GM12878 (cell line): ENCODE measurements at regions not wholly inside any gene's neighbourhood (a gene's known extent, or its start where the extent isn't known, plus 50 kb on each side); places are given as distances from the start of the nearest gene placed in this dataset.

ENCODE experiments used
- ATAC-seq: fragments of 200-7000 bp; cut with Tn5 transposase; 3 replicates; pipeline ENCODE4 v1.9.1; 2020; ENCODE audit warnings: mild to moderate bottlenecking, moderate library complexity
- BruUV-seq: library from RNA; stranded (reverse); fragments of 400-500 nt; replicated peaks from 2 replicates; lab custom pipeline; 2021; lab: Mats Ljungman, UMichigan
- CTCF ChIA-PET: fragments of 300-600 bp; sonication (Branson Sonifier 250); formaldehyde crosslinking; extraction: SDS; loops from one replicate; lab custom pipeline; 2021; ENCODE audit warnings: inconsistent platforms; lab: Yijun Ruan, JAX
- POLR2A ChIA-PET: fragments of 350-600 bp; formaldehyde crosslinking; extraction: SDS; loops from one replicate; lab custom pipeline; 2021; ENCODE audit warnings: inconsistent platforms; lab: Charles Lee
- RAD21 ChIA-PET: fragments of 300-600 bp; sonication (Branson Sonifier 250); formaldehyde crosslinking; loops from one replicate; lab custom pipeline; 2023; ENCODE audit warnings: antibody characterized with exemption; ENCODE audit not compliant: unreplicated experiment; lab: Charles Lee
- SMC1A ChIA-PET: fragments of 300-600 bp; sonication (Branson Sonifier 250); formaldehyde crosslinking; loops from one replicate; lab custom pipeline; 2023; ENCODE audit not compliant: unreplicated experiment, uncharacterized antibody; lab: Charles Lee
- DNase-seq: peaks from one replicate; pipeline ENCODE4 v3.0.0-alpha.2; 2011; ENCODE audit warnings: low read depth, low spot score
- FAIRE-seq: peaks from 3 replicates; lab custom pipeline; 2011; peaks lifted over from hg19 to GRCh38; lab: Jason Lieb, UNC
- H2AFZ ChIP-seq: 2 replicates; pipeline ENCODE4 v1.6.0; 2011; ENCODE audit warnings: low read depth, low read length, control low read depth; ENCODE audit not compliant: control insufficient read depth
- H3K27ac ChIP-seq: 2 replicates; pipeline ENCODE4 v1.5.1; 2011; ENCODE audit warnings: control low read depth; ENCODE audit not compliant: control insufficient read depth, insufficient read depth
- H3K27me3 ChIP-seq, 2 experiments: replicated peaks in 1 of 2; 2 replicates each; pipeline versions ENCODE4 v1.6.0 to v1.6.1; 2011; ENCODE audit warnings: low read length in 1 of 2; ENCODE audit not compliant: control insufficient read depth in 2 of 2, insufficient read depth in 2 of 2
- H3K36me3 ChIP-seq, 2 experiments: 2 replicates each; pipeline ENCODE4 v1.5.1; 2011; ENCODE audit warnings: low read length in 1 of 2; ENCODE audit not compliant: control insufficient read depth in 2 of 2, insufficient read depth in 2 of 2
- H3K4me1 ChIP-seq: 2 replicates; pipeline ENCODE4 v1.6.1; 2011; ENCODE audit warnings: mild to moderate bottlenecking, low read length, moderate library complexity, mixed read lengths; ENCODE audit not compliant: control insufficient read depth, insufficient read depth
- H3K4me2 ChIP-seq: 2 replicates; pipeline ENCODE4 v1.6.0; 2011; ENCODE audit warnings: control low read depth; ENCODE audit not compliant: control insufficient read depth, insufficient read depth
- H3K4me3 ChIP-seq: fragments of 200-600 bp; sonication (generic); 2 replicates; pipeline ENCODE4 v1.5.1; 2016
- H3K79me2 ChIP-seq: 2 replicates; pipeline ENCODE4 v1.6.0; 2011; ENCODE audit warnings: low read length; ENCODE audit not compliant: control insufficient read depth, insufficient read depth
- H3K9ac ChIP-seq: 2 replicates; pipeline ENCODE4 v1.8.0; 2011; ENCODE audit warnings: low read length, control low read depth, mixed read lengths; ENCODE audit not compliant: control insufficient read depth, insufficient read depth
- H3K9me3 ChIP-seq: replicated peaks from 3 replicates; pipeline ENCODE4 v1.5.1; 2011; ENCODE audit warnings: mild to moderate bottlenecking, low read length; ENCODE audit not compliant: control insufficient read depth, insufficient read depth
- H4K20me1 ChIP-seq: 2 replicates; pipeline ENCODE4 v1.6.0; 2011; ENCODE audit not compliant: control insufficient read depth, insufficient read depth
- ASH2L ChIP-seq: fragments of 300-600, 200-600 bp; sonication (generic); IDR thresholded peaks from 2 replicates; pipeline ENCODE4 v1.6.1; 2017; ENCODE audit warnings: low read depth, mild to moderate bottlenecking, borderline replicate concordance
- CHD2 ChIP-seq: IDR thresholded peaks from 2 replicates; pipeline ENCODE4 v1.6.1; 2011; ENCODE audit warnings: low read depth, low read length, improper control_type of control experiment, borderline replicate concordance
- E2F4 ChIP-seq: IDR thresholded peaks from 2 replicates; pipeline ENCODE4 v1.6.1; 2012; ENCODE audit warnings: low read depth, low read length, improper control_type of control experiment
- NKRF ChIP-seq: fragments of 450-650 bp; conservative IDR thresholded peaks from 2 replicates; pipeline ENCODE4 v1.6.1; 2017; ENCODE audit warnings: mild to moderate bottlenecking, moderate library complexity
- RFX5 ChIP-seq: IDR thresholded peaks from 2 replicates; pipeline ENCODE4 v1.6.1; 2011; ENCODE audit warnings: low read depth, low read length, improper control_type of control experiment
- SIX5 ChIP-seq: IDR thresholded peaks from 2 replicates; pipeline ENCODE4 v1.6.1; 2011; ENCODE audit warnings: mild to moderate bottlenecking, low read depth, low read length, moderate library complexity; ENCODE audit not compliant: severe bottlenecking
- SMAD1 ChIP-seq: fragments of 450-650 bp; IDR thresholded peaks from 2 replicates; pipeline ENCODE4 v1.6.1; 2018; ENCODE audit warnings: mild to moderate bottlenecking, low read depth; ENCODE audit not compliant: partially characterized antibody
- SRF ChIP-seq, 2 experiments: IDR thresholded peaks; 2 replicates each; pipeline ENCODE4 v1.6.1; 2011; ENCODE audit warnings: low read depth in 2 of 2, low read length in 2 of 2, mild to moderate bottlenecking in 1 of 2, moderate library complexity in 1 of 2
- SUPT20H ChIP-seq: IDR thresholded peaks from 2 replicates; pipeline ENCODE4 v1.6.1; 2011; ENCODE audit warnings: low read depth, mild to moderate bottlenecking, low read length, moderate library complexity, borderline replicate concordance; ENCODE audit not compliant: control insufficient read depth
- USF2 ChIP-seq: IDR thresholded peaks from 2 replicates; pipeline ENCODE4 v1.6.1; 2011; ENCODE audit warnings: low read depth, low read length, improper control_type of control experiment, borderline replicate concordance
- ZNF217 ChIP-seq: fragments of 450-650 bp; IDR thresholded peaks from 2 replicates; pipeline ENCODE4 v1.6.1; 2017; ENCODE audit warnings: antibody characterized with exemption, mild to moderate bottlenecking
- WGBS: methylation state at CpG from one replicate; pipeline ENCODE4 v1.1.6; 2016; ENCODE audit warnings: low lambda C conversion rate; ENCODE audit not compliant: insufficient replicate concordance, insufficient coverage; ENCODE audit errors: missing lambda C conversion rate; 5-methylcytosine and 5-hydroxymethylcytosine counted together
- in situ Hi-C: fragments of 300-500 bp; cut with MboI; formaldehyde crosslinking; loops from 9 replicates; pipeline ENCODE4 v1.14.3; 2018; ENCODE audit warnings: mixed read lengths
- intact Hi-C: fragments of 100-400 bp; cut with micrococcal nuclease; formaldehyde crosslinking; loops from one replicate; pipeline ENCODE4 v1.14.2; 2022; ENCODE audit not compliant: unreplicated experiment

GRCh38 chr16:65604771-65605170 lies 482.9 kb upstream of the CDH11 start:
- no peak overlapping the region for H3K27ac ChIP-seq
- no peaks in the 10 kb centered on the region for H3K4me1 ChIP-seq
- 62% methylated on average over 3 of the region's 3 CpGs for WGBS
- no peaks in the 10 kb centered on the region for H3K36me3 ChIP-seq
- H3K9ac ChIP-seq, result no peak overlapping the region
- no peak for DNase-seq
- no peaks in the 10 kb centered on the region for H3K79me2 ChIP-seq
- no peak for FAIRE-seq
- no peak overlapping the region for H2AFZ ChIP-seq
- no peak overlapping the region for H3K4me3 ChIP-seq
- RAD21 ChIA-PET, result no interaction called here
- H3K9me3 ChIP-seq, result no peaks in the 10 kb centered on the region
- in situ Hi-C loops (no loop called here), intact Hi-C loops (no loop called here)
- SMC1A ChIA-PET, result interaction anchor here (0.6 kb wide), 1 partner anchor 81 kb away, joined by 3 read pairs; no protein-coding TSS in a partner anchor
- no peaks in the 10 kb centered on the region for H3K27me3 ChIP-seq
- no peaks in the 10 kb centered on the region for H4K20me1 ChIP-seq
- CTCF ChIA-PET, result no interaction called here
- no peak overlapping the region for H3K4me2 ChIP-seq
- no TSS peak for BruUV-seq
- no peak for ATAC-seq
- TF ChIP-seq USF2 (no peak), ASH2L (no peak), ZNF217 (no peak)
- POLR2A ChIA-PET, result no interaction called here

- H3K9me3 ChIP-seq, result no peaks in the 10 kb centered on the region
- DNase-seq (no peak), FAIRE-seq (no peak), ATAC-seq (no peak)
- no peak overlapping the region for H3K4me3 ChIP-seq
- in situ Hi-C loops (no loop called here), intact Hi-C loops (no loop called here)
- no TSS peak for BruUV-seq
- no peak overlapping the region for H3K27ac ChIP-seq
- ChIA-PET SMC1A (no interaction called here), RAD21 (no interaction called here), POLR2A (no interaction called here), CTCF (no interaction called here)
- H3K79me2 ChIP-seq, result no peaks in the 10 kb centered on the region
- H3K27me3 ChIP-seq, result no peaks in the 10 kb centered on the region
- no peak overlapping the region for H2AFZ ChIP-seq
- H3K4me1 ChIP-seq, result no peaks in the 10 kb centered on the region
- no peaks in the 10 kb centered on the region for H4K20me1 ChIP-seq
- H3K9ac ChIP-seq, result no peak overlapping the region
- WGBS, result 11% methylated on average over 3 of the region's 3 CpGs
- H3K36me3 ChIP-seq, result no peaks in the 10 kb centered on the region
- TF ChIP-seq RFX5, result no peak
- TF ChIP-seq E2F4, result no peak
- TF ChIP-seq CHD2, result no peak
- no peak for TF ChIP-seq SMAD1
- no peak for TF ChIP-seq SIX5
- TF ChIP-seq SRF (IDR thresholded peaks at IDR 0.05; ENCODE audit: low read depth in 2 of 2, low read length in 2 of 2), result no peak
- TF ChIP-seq NKRF, result no peak
- no peak for TF ChIP-seq SUPT20H
- H3K4me2 ChIP-seq, result no peak overlapping the region
These were observed 479.9 kb upstream of the CDH11 start for GRCh38 chr16:65601781-65602180.
